Upper lobe of left lung (tissue), 4 donors: ENCODE measurements at regions not wholly inside any gene's neighbourhood (a gene's known extent, or its start where the extent isn't known, plus 50 kb on each side); places are given as distances from the start of the nearest gene placed in this dataset.

Source experiments
- EP300 ChIP-seq, 4 donors: sonication (generic); formaldehyde crosslinking; IDR thresholded peaks; one replicate each; pipeline ENCODE4 v1.5.1; 2017; ENCODE audit warnings: antibody characterized with exemption in 4 of 4, control low read depth in 2 of 4
- POLR2A ChIP-seq, 4 donors: fragments of 450-650 bp; IDR thresholded peaks; one replicate each; pipeline ENCODE4 v1.5.1; 2016 to 2017; ENCODE audit warnings: antibody characterized with exemption in 4 of 4, mild to moderate bottlenecking in 2 of 4
- TF ChIP-seq, protein P1 (sequence below), 6 experiments: fragments of 450-650 bp in 4 of 6; fragments of 200-600 bp in 2 of 6; sonication (generic) in 2 of 6; IDR thresholded peaks; one replicate each; pipeline ENCODE4 v1.5.1; 2016 to 2019; ENCODE audit warnings: antibody characterized with exemption in 6 of 6

DNA sequence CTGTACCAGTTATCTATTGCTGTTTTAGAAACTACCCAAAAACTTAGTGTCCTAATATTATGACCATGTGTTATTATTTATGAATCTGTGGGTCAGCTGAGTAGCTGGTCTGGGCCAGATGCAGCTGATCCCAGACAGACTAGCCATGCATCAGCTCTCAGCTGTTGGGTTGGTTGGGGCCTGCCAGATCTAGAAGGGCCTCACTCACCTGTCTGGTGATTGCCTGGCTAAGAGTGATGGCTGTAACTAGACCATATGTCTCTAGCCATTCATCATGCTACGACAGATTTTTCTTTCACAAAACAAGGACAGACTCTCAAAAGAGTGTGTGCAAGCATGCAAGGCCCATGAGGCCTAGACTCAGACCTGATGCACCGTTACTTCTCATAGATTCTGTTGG is 403.2 kb downstream of the SAMD5 start:
- TF ChIP-seq POLR2A (IDR thresholded peaks at IDR 0.05), result no peak
- TF ChIP-seq EP300 (IDR thresholded peaks at IDR 0.05), result no peak
- TF ChIP-seq, protein P1, sequence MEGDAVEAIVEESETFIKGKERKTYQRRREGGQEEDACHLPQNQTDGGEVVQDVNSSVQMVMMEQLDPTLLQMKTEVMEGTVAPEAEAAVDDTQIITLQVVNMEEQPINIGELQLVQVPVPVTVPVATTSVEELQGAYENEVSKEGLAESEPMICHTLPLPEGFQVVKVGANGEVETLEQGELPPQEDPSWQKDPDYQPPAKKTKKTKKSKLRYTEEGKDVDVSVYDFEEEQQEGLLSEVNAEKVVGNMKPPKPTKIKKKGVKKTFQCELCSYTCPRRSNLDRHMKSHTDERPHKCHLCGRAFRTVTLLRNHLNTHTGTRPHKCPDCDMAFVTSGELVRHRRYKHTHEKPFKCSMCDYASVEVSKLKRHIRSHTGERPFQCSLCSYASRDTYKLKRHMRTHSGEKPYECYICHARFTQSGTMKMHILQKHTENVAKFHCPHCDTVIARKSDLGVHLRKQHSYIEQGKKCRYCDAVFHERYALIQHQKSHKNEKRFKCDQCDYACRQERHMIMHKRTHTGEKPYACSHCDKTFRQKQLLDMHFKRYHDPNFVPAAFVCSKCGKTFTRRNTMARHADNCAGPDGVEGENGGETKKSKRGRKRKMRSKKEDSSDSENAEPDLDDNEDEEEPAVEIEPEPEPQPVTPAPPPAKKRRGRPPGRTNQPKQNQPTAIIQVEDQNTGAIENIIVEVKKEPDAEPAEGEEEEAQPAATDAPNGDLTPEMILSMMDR (IDR thresholded peaks at IDR 0.05), result no peak
